Suppressor macrophage (primary cell): ENCODE measurements at regions not wholly inside any gene's neighbourhood (a gene's known extent, or its start where the extent isn't known, plus 50 kb on each side); places are given as distances from the start of the nearest gene placed in this dataset.
A peak's percentile ranks its signal among the peaks of the same experiment; 100 is the strongest.

Experiments
- DNase-seq, 4 experiments: peaks; one replicate each; pipeline ENCODE4 v3.0.0-alpha.2; 2020 to 2022

GRCh38 chr6:44533421-44533820 is 145.9 kb downstream of the CDC5L start:
- no peak for DNase-seq

GRCh38 chr6:44534291-44534690 is 146.8 kb downstream of the CDC5L start:
- DNase-seq: no peak

GRCh38 chr6:44535446-44535845 is 147.9 kb downstream of the CDC5L start:
- no peak for DNase-seq

- no peak for DNase-seq
Observed at GRCh38 chr6:44535967-44536366, 148.5 kb downstream of the CDC5L start.

DNA sequence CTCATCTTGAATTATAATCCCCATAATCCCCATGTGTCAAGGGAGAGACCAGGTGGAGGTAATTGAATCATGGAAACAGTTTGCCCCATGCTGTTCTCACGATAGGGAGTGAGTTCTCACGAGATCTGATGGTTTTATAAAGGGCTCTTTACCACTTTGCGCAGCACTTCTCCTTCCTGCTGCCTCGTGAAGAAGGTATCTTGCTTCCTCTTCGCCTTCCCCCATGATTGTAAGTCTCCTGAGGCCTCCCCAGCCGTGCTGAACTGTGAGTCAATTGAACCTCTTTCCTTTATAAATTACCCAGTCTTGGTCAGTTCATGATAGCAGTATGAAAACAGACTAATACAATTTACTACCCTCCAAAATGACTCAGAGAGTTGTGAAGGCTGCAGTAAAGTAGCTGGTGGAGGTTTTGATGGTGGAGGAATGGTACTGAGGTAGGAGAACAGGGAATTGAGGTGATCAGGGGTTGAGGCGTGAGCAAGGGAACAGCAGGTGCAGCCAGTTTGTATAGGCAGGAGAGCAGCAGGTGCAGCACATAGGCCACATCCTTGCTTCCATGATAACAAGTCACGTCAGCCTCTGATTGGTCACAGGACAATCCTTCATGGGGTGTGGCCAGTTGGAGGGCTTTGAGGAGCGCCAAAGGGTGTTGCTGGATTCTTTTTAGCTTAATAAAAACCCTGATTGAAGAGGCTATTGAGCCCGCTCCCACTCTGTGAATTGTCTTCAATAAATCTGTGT is 150.0 kb downstream of the CDC5L start:
- DNase-seq: no peak

DNA sequence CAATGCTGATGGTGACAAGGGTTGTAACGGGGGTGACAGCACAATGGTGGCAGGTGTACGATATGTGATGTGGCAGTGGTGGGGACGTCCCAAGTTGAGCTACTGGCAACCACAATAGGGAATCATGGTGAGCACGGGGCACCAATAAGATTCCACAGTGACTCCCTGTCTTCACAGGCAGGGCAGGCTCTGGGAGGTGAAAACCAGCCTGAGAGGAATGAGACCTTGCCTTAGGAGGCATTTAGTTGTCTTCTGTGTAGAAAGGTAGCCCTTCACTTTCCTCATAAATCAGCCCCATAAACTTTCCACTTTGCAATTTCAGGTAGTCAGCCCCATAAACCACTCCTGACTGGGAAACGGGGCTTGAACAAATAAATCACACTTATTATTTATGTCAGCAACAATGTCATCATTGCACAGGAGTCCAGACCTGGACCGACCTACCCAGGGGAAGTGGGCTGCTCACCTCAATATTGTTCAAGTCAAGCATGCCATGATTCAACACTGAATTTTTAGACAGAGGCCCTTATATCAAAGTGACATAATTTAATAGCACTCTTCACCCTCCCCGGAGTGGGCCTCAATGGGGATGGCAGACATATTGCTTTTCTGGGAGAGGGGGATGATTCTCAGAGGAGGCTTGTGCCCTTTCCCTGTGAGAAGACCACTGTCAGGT is 150.8 kb downstream of the CDC5L start:
- no peak for DNase-seq

GRCh38 chr6:44538807-44539201 is 151.3 kb downstream of the CDC5L start:
- DNase-seq: no peak

DNA sequence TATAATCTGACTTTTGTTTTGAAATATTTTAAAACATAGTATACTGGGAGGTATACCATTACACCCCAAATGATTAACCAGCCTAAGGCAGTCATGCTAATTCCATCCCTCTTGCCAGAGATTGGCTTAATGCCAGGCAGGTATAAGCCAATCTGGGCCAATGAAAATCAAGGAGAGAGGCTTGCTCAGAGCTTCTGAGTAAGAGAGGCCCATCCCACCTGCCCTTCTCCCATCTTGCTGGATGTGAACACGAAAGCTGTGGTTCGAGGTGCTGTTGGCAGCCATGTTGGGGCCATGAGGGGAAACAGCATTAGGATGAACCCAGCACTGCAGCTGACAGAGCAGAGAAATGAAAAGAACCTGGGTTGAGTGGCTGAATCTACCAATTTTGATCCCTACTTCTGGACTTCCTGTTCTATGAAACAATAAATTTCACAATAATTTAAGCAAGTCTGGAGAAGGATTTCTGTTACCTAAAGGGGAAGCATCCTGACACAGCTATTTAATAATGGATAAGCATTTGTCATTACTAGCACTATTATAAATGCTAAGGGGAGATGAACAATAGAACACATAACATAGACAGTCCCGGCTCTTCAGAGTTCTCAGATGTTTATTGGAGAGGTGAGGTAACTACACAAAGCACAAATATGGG is 152.3 kb downstream of the CDC5L start:
- DNase-seq: peak in 2 of 4 experiments; percentile 51

DNA sequence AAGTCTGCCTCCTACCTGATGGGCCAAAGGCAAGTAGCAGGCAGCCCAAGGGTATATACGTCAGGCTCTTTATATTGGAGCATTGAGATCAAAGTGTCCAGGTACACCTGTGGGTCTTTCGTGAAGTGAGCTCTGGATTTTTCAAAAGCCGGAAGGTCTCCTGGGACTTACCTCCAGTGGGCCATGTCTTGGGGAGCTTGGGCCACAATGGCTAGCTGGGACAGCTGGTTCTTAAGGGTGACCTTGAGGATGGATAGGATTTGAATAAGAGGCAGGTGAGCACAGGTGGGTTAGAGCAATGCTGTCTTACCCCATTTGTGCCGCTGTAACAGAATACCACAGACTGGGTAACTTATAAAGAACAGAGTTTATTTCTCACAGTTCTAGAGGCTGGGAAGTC is 153.4 kb downstream of the CDC5L start:
- DNase-seq: no peak

GRCh38 chr6:44542401-44543116 is 155.1 kb downstream of the CDC5L start:
- no peak for DNase-seq

DNA sequence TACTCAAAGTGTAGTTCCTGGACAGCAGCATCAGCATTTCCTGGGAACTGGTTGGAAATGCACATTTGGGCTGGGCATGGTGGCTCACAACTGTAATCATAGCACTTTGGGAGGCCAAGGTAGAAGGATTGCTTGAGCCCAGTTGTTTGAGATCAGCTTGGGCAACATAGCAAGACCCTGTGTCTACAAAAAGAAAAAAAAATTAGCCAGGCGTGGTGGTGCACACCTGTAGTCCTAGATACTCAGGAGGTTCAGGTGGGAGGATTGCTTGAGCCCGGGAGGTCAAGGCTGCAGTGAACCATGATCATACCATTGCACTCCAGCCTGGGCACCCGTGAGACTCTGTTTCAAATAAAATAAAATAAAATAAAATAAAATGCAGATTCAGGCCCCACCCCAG is 156.2 kb downstream of the CDC5L start:
- DNase-seq: no peak

DNA sequence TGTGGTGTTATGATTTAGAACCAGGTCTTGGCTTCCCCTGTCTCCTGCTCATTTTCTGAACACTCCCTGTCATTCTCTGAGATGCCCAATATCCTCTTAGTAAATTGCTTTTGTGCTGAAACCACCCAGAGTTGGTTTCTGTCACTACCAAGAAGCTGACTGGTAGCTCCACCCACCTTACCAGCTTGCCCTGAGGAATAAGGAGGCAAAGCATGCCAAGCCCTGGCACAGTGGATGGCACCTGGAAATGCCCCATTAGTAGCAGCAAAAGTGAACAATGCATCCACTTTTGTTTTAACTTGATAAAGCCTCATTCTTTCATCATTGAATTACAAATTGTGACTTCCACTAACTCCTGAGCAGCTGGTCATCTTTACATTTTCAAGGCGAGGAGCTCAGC is 157.7 kb downstream of the CDC5L start:
- DNase-seq: no peak

DNA sequence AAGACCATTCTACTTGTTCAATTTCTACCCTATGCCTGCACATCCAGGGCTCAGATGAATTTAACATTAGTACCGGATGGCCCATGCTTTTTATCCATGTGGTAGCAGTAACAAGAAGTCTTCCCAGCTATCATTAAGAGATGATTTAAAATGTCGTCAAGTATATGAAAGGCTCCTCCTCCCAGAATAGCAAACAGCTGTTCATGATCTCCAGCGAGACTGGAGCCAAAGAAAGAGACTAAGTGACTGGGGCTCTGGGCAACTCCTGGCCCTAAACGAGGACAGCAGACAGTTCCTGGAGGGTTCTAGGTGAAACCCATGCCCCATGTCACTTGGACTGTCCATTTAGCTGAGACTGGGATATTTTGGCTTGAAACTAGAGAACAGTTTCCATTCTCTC is 160.8 kb downstream of the CDC5L start:
- no peak for DNase-seq

- DNase-seq: no peak
Observed at GRCh38 chr6:44549516-44549915, 162.0 kb downstream of the CDC5L start.

GRCh38 chr6:44554194-44554593 is 166.7 kb downstream of the CDC5L start:
- DNase-seq: no peak

GRCh38 chr6:44554861-44555260 is 167.4 kb downstream of the CDC5L start:
- no peak for DNase-seq

- DNase-seq: peak; percentile 41 to 71 (median 64)
Observed at GRCh38 chr6:44556046-44556445, 168.5 kb downstream of the CDC5L start.

GRCh38 chr6:44558024-44558831 is 170.7 kb downstream of the CDC5L start:
- DNase-seq: no peak

GRCh38 chr6:44558832-44559251 is 171.3 kb downstream of the CDC5L start:
- DNase-seq: no peak

- no peak for DNase-seq
Observed at GRCh38 chr6:44559486-44560270, 172.2 kb downstream of the CDC5L start.

DNA sequence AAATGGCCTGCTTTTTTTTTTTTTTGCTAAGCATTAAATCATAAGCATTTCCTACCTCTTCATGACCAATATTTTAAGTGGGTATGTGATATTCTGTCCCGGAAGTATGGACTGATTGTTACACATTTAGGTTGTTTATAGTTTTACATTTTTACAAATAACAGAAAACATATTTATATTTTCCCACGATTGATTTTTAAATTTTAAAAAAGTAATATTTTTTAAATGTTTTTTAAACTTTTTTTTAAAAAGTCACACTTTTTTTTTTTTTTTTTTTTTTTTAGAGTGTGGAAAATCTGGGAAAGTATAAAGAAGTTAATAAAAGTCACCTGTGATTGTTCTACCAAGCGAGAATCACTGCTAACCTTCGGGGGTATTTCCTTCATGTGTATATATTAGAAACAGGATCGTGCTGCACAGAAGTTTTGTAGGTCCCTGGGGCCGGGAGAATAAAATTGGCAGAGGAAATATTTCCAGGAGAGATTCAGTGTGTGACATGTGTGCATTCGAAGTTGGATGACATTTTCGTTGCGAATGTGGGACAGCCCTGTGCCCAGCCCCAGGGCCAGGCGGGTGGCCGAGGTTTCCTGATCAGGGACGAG is 173.1 kb downstream of the CDC5L start:
- DNase-seq: no peak
